Transverse colon (tissue), 4 donors: ENCODE measurements at regions not wholly inside any gene's neighbourhood (a gene's known extent, or its start where the extent isn't known, plus 50 kb on each side); places are given as distances from the start of the nearest gene placed in this dataset.

ENCODE experiments used
- DNase-seq: peaks from one replicate; pipeline ENCODE4 v3.0.0-alpha.2; 2019
- H3K27ac ChIP-seq, 4 donors: fragments of 200-600 bp; sonication (generic); 2 replicates each; pipeline ENCODE4 v1.5.1; 2016 to 2018; ENCODE audit warnings: inconsistent platforms in 4 of 4
- H3K27me3 ChIP-seq: fragments of 200-600 bp; sonication (generic); 2 replicates; pipeline ENCODE4 v1.5.1; 2017; ENCODE audit warnings: inconsistent platforms
- H3K36me3 ChIP-seq, 4 donors: fragments of 200-600 bp; sonication (generic); 2 replicates each; pipeline ENCODE4 v1.5.1; 2017 to 2019; ENCODE audit warnings: inconsistent platforms in 4 of 4
- H3K4me1 ChIP-seq, 4 donors: fragments of 200-600 bp; sonication (generic); 2 replicates each; pipeline ENCODE4 v1.5.1; 2017 to 2020; ENCODE audit warnings: inconsistent platforms in 4 of 4
- H3K4me3 ChIP-seq, 4 donors: fragments of 200-600 bp; sonication (generic); 1 replicate in 1 of 4; 2 replicates in 3 of 4; pipeline versions ENCODE4 v1.5.1 to v1.6.1; 2017 to 2019; ENCODE audit warnings: inconsistent platforms in 4 of 4
- H3K9me3 ChIP-seq, 2 donors: fragments of 200-600 bp; sonication (generic); 2 replicates each; pipeline ENCODE4 v1.5.1; 2017 to 2019; ENCODE audit warnings: inconsistent platforms in 2 of 2
- CTCF ChIP-seq, 5 experiments: fragments of 200-600 bp in 3 of 5; fragments of 450-650 bp in 2 of 5; sonication (generic) in 3 of 5; IDR thresholded peaks; 1 replicate in 2 of 5; 2 replicates in 3 of 5; pipeline ENCODE4 v1.5.1; 2016 to 2017; ENCODE audit warnings: antibody characterized with exemption in 5 of 5, inconsistent platforms in 3 of 5, mild to moderate bottlenecking in 2 of 5, moderate library complexity in 1 of 5
- EP300 ChIP-seq: sonication (generic); formaldehyde crosslinking; IDR thresholded peaks from one replicate; pipeline ENCODE4 v1.6.1; 2017; ENCODE audit warnings: antibody characterized with exemption, low read depth
- POLR2A ChIP-seq: fragments of 450-650 bp; IDR thresholded peaks from one replicate; pipeline ENCODE4 v1.6.1; 2016; ENCODE audit warnings: antibody characterized with exemption, mild to moderate bottlenecking, moderate library complexity
- POLR2AphosphoS5 ChIP-seq, 3 donors: sonication (generic); formaldehyde crosslinking; IDR thresholded peaks; one replicate each; pipeline ENCODE4 v1.6.1; 2016; ENCODE audit warnings: antibody characterized with exemption in 3 of 3
- WGBS, 2 donors: methylation state at CpG; one replicate each; pipeline ENCODE4 v1.1.5; 2018; ENCODE audit warnings: low coverage in 1 of 2; 5-methylcytosine and 5-hydroxymethylcytosine counted together
- in situ Hi-C, 4 donors: fragments of 200-750 bp; cut with MboI; loops; one replicate each; pipeline versions ENCODE4 v1.15.0 to v1.15.1; 2017; ENCODE audit warnings: low sequenced_read_pairs in 3 of 4, low pct_ligation_motif_present in 1 of 4, low pct_unique_long_range_greater_than_20kb in 1 of 4
- intact Hi-C: fragments of 100-400 bp; cut with DNase I; formaldehyde crosslinking; loops from one replicate; pipeline ENCODE4 v1.15.1; 2023; ENCODE audit warnings: low total_unique reads

- 69 to 70% methylated on average over 5 to 9 of the region's 9 CpGs for WGBS, 2 donors
- no peak overlapping the region for H3K4me3 ChIP-seq
- intact Hi-C loops = no loop called here
- in situ Hi-C loops = no loop called here
- H3K36me3 ChIP-seq = no peaks in the 10 kb centered on the region
- peak; percentile 28 for DNase-seq
- H3K27me3 ChIP-seq = no peaks in the 10 kb centered on the region
- H3K27ac ChIP-seq = peak overlapping the region; percentile 43 to 57 (median 52)
- H3K9me3 ChIP-seq = no peaks in the 10 kb centered on the region
- TF ChIP-seq CTCF (IDR thresholded peaks at IDR 0.05) (no peak), EP300 (no peak), POLR2AphosphoS5 (IDR thresholded peaks at IDR 0.05) (peak in 1 of 3 donors; percentile 38), POLR2A (no peak)
- peaks cover 0 to 5% (median 0%) of the 10 kb centered on the region in 4 donors for H3K4me1 ChIP-seq
These were observed 330.9 kb upstream of the C2CD4B start for GRCh38 chr15:62495670-62496614.

GRCh38 chr15:62497356-62497755, 332.3 kb upstream of the C2CD4B start:
- TF ChIP-seq POLR2AphosphoS5 (IDR thresholded peaks at IDR 0.05) = no peak

GRCh38 chr15:62498278-62498677, 333.2 kb upstream of the C2CD4B start:
- Histone ChIP-seq H3K4me3 (no peak overlapping the region), H3K4me1 (peaks cover 0 to 6% (median 2%) of the 10 kb centered on the region in 4 donors), H3K27ac (no peak overlapping the region), H3K27me3 (no peaks in the 10 kb centered on the region), H3K9me3 (no peaks in the 10 kb centered on the region), H3K36me3 (no peaks in the 10 kb centered on the region)
- no peak for DNase-seq
- WGBS, 2 donors = 90 to 91% methylated on average over 4 of the region's 4 CpGs
- intact Hi-C loops (no loop called here), in situ Hi-C loops (no loop called here)
- TF ChIP-seq POLR2AphosphoS5 (IDR thresholded peaks at IDR 0.05) = no peak
- TF ChIP-seq POLR2A = no peak
- no peak for TF ChIP-seq EP300
- TF ChIP-seq CTCF (IDR thresholded peaks at IDR 0.05) = no peak

More at GRCh38 chr15:62497356-62497755, 332.3 kb upstream of the C2CD4B start:
- Histone ChIP-seq H3K27ac (peak overlapping the region in 1 of 4 donors; percentile 43), H3K4me3 (no peak overlapping the region), H3K4me1 (peaks cover 0 to 5% (median 0%) of the 10 kb centered on the region in 4 donors), H3K36me3 (no peaks in the 10 kb centered on the region), H3K27me3 (no peaks in the 10 kb centered on the region), H3K9me3 (no peaks in the 10 kb centered on the region)
- DNase-seq = no peak
- intact Hi-C loops = no loop called here
- in situ Hi-C loops = no loop called here
- WGBS, 2 donors = 57 to 80% methylated on average over 2 of the region's 2 CpGs

- peaks cover 0 to 11% (median 4%) of the 10 kb centered on the region in 4 donors for H3K4me1 ChIP-seq
- no peak overlapping the region for H3K4me3 ChIP-seq
- no peaks in the 10 kb centered on the region for H3K36me3 ChIP-seq
- no peaks in the 10 kb centered on the region for H3K9me3 ChIP-seq
- H3K27me3 ChIP-seq = no peaks in the 10 kb centered on the region
- intact Hi-C loops (no loop called here), in situ Hi-C loops (no loop called here)
- H3K27ac ChIP-seq = no peak overlapping the region
- WGBS, 2 donors = 94 to 100% methylated on average over 1 of the region's 1 CpG
- no peak for DNase-seq
- TF ChIP-seq POLR2AphosphoS5 (IDR thresholded peaks at IDR 0.05) = no peak
- TF ChIP-seq CTCF (IDR thresholded peaks at IDR 0.05) = no peak
- no peak for TF ChIP-seq EP300
- no peak for TF ChIP-seq POLR2A
These were observed 333.6 kb upstream of the C2CD4B start for GRCh38 chr15:62498712-62499111.
